Smooth muscle cell (in vitro differentiated cells): ENCODE measurements at regions not wholly inside any gene's neighbourhood (a gene's known extent, or its start where the extent isn't known, plus 50 kb on each side); places are given as distances from the start of the nearest gene placed in this dataset.

Experiments used
- DNase-seq: peaks from one replicate; lab custom pipeline; 2025; ENCODE audit not compliant: unreplicated experiment; lab: John Stamatoyannopoulos, UW
- H2AFZ ChIP-seq: fragments of 200-600 bp; sonication (generic); 2 replicates; pipeline ENCODE4 v1.6.0; 2016; ENCODE audit warnings: antibody characterized with exemption, low read depth, mild to moderate bottlenecking
- H3F3A ChIP-seq: fragments of 200-600 bp; sonication (generic); 2 replicates; pipeline ENCODE4 v1.6.0; 2017; ENCODE audit warnings: antibody characterized with exemption, low read depth
- H3K27ac ChIP-seq: fragments of 200-600 bp; sonication (generic); 2 replicates; pipeline ENCODE4 v1.5.1; 2016; ENCODE audit warnings: low read depth, mild to moderate bottlenecking
- H3K27me3 ChIP-seq: fragments of 200-600 bp; sonication (generic); 2 replicates; pipeline ENCODE4 v1.6.1; 2016; ENCODE audit warnings: low read depth, mild to moderate bottlenecking
- H3K36me3 ChIP-seq: fragments of 200-600 bp; sonication (generic); 2 replicates; pipeline ENCODE4 v1.5.1; 2016; ENCODE audit warnings: low read depth
- H3K4me1 ChIP-seq: fragments of 200-600 bp; sonication (generic); 2 replicates; pipeline ENCODE4 v1.5.1; 2016; ENCODE audit warnings: low read depth
- H3K4me2 ChIP-seq: fragments of 200-600 bp; sonication (generic); 2 replicates; pipeline ENCODE4 v1.6.0; 2016; ENCODE audit warnings: mild to moderate bottlenecking
- H3K4me3 ChIP-seq: fragments of 200-600 bp; sonication (generic); 2 replicates; pipeline ENCODE4 v1.5.1; 2016; ENCODE audit warnings: mild to moderate bottlenecking
- H3K79me2 ChIP-seq: fragments of 200-600 bp; sonication (generic); 2 replicates; pipeline ENCODE4 v1.6.0; 2016; ENCODE audit warnings: low read depth, mild to moderate bottlenecking
- H3K9ac ChIP-seq: fragments of 200-600 bp; sonication (generic); 2 replicates; pipeline ENCODE4 v1.6.0; 2016; ENCODE audit warnings: low read depth
- H3K9me3 ChIP-seq: fragments of 200-600 bp; sonication (generic); replicated peaks from 2 replicates; pipeline ENCODE4 v1.5.1; 2016; ENCODE audit warnings: low read depth
- H4K20me1 ChIP-seq: fragments of 200-600 bp; sonication (generic); 2 replicates; pipeline ENCODE4 v1.6.0; 2016; ENCODE audit warnings: low read depth
- CTCF ChIP-seq: fragments of 200-600 bp; sonication (generic); IDR thresholded peaks from 2 replicates; pipeline ENCODE4 v1.5.1; 2017; ENCODE audit warnings: borderline replicate concordance, mild to moderate bottlenecking, antibody characterized with exemption; ENCODE audit not compliant: insufficient read depth, poor library complexity, severe bottlenecking
- WGBS: methylation state at CpG from one replicate; pipeline ENCODE4 v1.1.7; 2016; ENCODE audit warnings: low lambda C conversion rate; 5-methylcytosine and 5-hydroxymethylcytosine counted together

- Histone ChIP-seq H4K20me1 (no peaks in the 10 kb centered on the region), H3K4me1 (no peaks in the 10 kb centered on the region), H3K79me2 (no peaks in the 10 kb centered on the region), H3K9me3 (no peaks in the 10 kb centered on the region), H3K4me3 (no peak overlapping the region), H3K27me3 (no peaks in the 10 kb centered on the region), H3F3A (peaks cover 4% of the 10 kb centered on the region), H3K4me2 (no peak overlapping the region), H2AFZ (peak overlapping the region; percentile 67), H3K27ac (no peak overlapping the region), H3K9ac (no peak overlapping the region), H3K36me3 (no peaks in the 10 kb centered on the region)
- WGBS = 92% methylated on average over 12 of the region's 12 CpGs
- no peak for TF ChIP-seq CTCF
- DNase-seq = no peak
These were observed 82.8 kb upstream of the IGF1R start for GRCh38 chr15:98565566-98565965.

GRCh38 chr15:98567951-98568350 lies 80.4 kb upstream of the IGF1R start:
- H3K36me3 ChIP-seq = no peaks in the 10 kb centered on the region
- WGBS = 42% methylated on average over 7 of the region's 7 CpGs
- H3K4me3 ChIP-seq = no peak overlapping the region
- no peaks in the 10 kb centered on the region for H3K9me3 ChIP-seq
- H3F3A ChIP-seq = peaks cover 4% of the 10 kb centered on the region
- H3K4me2 ChIP-seq = peak overlapping the region; percentile 36
- TF ChIP-seq CTCF = no peak
- H3K27ac ChIP-seq = peak overlapping the region; percentile 14
- H3K27me3 ChIP-seq = no peaks in the 10 kb centered on the region
- no peaks in the 10 kb centered on the region for H3K79me2 ChIP-seq
- no peaks in the 10 kb centered on the region for H3K4me1 ChIP-seq
- no peaks in the 10 kb centered on the region for H4K20me1 ChIP-seq
- no peak overlapping the region for H3K9ac ChIP-seq
- H2AFZ ChIP-seq = no peak overlapping the region
- no peak for DNase-seq

- DNase-seq = no peak
- TF ChIP-seq CTCF = peak; percentile 47
- peaks cover 4% of the 10 kb centered on the region for H3F3A ChIP-seq
- H4K20me1 ChIP-seq = no peaks in the 10 kb centered on the region
- no peak overlapping the region for H3K4me3 ChIP-seq
- H2AFZ ChIP-seq = no peak overlapping the region
- H3K9me3 ChIP-seq = no peaks in the 10 kb centered on the region
- no peak overlapping the region for H3K9ac ChIP-seq
- H3K36me3 ChIP-seq = no peaks in the 10 kb centered on the region
- H3K79me2 ChIP-seq = no peaks in the 10 kb centered on the region
- WGBS = 80% methylated on average over 3 of the region's 3 CpGs
- H3K27ac ChIP-seq = peak overlapping the region; percentile 14
- peak overlapping the region; percentile 36 for H3K4me2 ChIP-seq
- H3K27me3 ChIP-seq = no peaks in the 10 kb centered on the region
- H3K4me1 ChIP-seq = no peaks in the 10 kb centered on the region
These were observed 79.8 kb upstream of the IGF1R start for GRCh38 chr15:98568382-98569017.

- no peaks in the 10 kb centered on the region for H3K79me2 ChIP-seq
- H2AFZ ChIP-seq = no peak overlapping the region
- no peak overlapping the region for H3K9ac ChIP-seq
- peaks cover 4% of the 10 kb centered on the region for H3F3A ChIP-seq
- no peak for TF ChIP-seq CTCF
- no peak overlapping the region for H3K4me2 ChIP-seq
- no peaks in the 10 kb centered on the region for H4K20me1 ChIP-seq
- DNase-seq = no peak
- H3K4me3 ChIP-seq = no peak overlapping the region
- H3K27ac ChIP-seq = no peak overlapping the region
- H3K27me3 ChIP-seq = no peaks in the 10 kb centered on the region
- WGBS = 90% methylated on average over 3 of the region's 3 CpGs
- H3K4me1 ChIP-seq = no peaks in the 10 kb centered on the region
- H3K9me3 ChIP-seq = no peaks in the 10 kb centered on the region
- H3K36me3 ChIP-seq = no peaks in the 10 kb centered on the region
These were observed 78.2 kb upstream of the IGF1R start for GRCh38 chr15:98570119-98570518.
